ENCODE measurements at regions not wholly inside any gene's neighbourhood (a gene's known extent, or its start where the extent isn't known, plus 50 kb on each side); places are given as distances from the start of the nearest gene placed in this dataset.

DNA sequence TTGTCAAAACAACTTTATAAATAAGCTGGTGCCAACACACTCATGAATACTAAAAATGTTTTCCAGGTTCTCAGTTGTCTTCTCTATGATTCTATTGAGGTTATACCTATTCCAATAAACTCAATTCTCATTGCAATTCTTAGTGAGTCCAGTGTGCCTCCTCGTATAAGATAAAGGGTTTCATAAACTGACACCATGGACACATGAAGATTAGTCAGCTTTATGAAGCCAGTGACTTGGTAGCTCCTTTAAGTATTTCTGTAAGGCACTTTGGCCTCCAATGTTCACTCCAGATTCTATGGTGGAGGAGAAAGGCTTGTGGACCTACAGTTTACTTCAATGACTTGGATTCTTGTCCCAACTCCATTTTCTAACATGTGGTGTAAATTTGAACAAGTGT is 521.3 kb upstream of the JARID2 start:
- in situ Hi-C loops (cut with MboI; ENCODE audit: low sequenced_read_pairs in 4 of 4) = no loop called here
- no peak for DNase-seq

DNA sequence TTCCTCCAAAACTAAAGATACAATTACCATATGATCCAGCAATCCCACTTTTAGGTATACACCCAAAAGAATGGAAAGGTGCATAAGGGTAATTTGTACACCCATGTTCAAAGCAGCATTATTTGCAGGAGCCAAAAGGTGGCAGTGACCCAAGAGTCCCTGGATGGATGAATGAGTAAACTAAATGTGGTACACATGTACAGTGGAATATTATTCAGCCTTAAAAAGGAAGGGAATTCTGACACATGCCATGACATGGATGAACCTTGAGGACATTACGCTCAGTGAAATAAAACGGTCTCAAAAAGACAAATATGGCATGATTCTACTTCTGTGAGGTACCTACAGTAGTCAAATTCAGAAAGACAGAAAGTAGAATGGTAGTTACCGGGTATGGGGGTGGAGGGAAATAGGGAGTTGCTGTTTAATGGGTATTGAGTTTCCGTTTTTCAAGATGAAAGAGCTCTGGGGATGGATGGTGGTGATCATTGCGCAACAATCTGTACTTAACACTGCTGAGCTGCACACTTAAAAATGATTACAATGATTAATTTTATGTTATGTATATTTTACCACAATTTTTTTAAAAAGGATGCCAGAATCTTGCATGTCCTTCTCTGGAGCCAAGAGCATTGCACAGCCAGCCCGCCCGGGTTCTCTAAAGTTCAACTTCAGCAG is 518.9 kb upstream of the JARID2 start:
- DNase-seq = peak in 1 of 2 donors; percentile 18
- no peaks in the 10 kb centered on the region for H3K36me3 ChIP-seq
- no peak for ATAC-seq
- no peaks in the 10 kb centered on the region for H3K27me3 ChIP-seq
- H3K9me3 ChIP-seq = no peaks in the 10 kb centered on the region
- intact Hi-C loops (cut with DNase I; ENCODE audit: low total_unique reads) (loop anchor here (10.0 kb wide), 1 partner anchor 898 kb away; no protein-coding TSS in a partner anchor), in situ Hi-C loops (cut with MboI; ENCODE audit: low sequenced_read_pairs in 4 of 4) (no loop called here)
- no peaks in the 10 kb centered on the region for H3K4me1 ChIP-seq
- TF ChIP-seq POLR2A (IDR thresholded peaks at IDR 0.05) = no peak
- TF ChIP-seq, protein P1, sequence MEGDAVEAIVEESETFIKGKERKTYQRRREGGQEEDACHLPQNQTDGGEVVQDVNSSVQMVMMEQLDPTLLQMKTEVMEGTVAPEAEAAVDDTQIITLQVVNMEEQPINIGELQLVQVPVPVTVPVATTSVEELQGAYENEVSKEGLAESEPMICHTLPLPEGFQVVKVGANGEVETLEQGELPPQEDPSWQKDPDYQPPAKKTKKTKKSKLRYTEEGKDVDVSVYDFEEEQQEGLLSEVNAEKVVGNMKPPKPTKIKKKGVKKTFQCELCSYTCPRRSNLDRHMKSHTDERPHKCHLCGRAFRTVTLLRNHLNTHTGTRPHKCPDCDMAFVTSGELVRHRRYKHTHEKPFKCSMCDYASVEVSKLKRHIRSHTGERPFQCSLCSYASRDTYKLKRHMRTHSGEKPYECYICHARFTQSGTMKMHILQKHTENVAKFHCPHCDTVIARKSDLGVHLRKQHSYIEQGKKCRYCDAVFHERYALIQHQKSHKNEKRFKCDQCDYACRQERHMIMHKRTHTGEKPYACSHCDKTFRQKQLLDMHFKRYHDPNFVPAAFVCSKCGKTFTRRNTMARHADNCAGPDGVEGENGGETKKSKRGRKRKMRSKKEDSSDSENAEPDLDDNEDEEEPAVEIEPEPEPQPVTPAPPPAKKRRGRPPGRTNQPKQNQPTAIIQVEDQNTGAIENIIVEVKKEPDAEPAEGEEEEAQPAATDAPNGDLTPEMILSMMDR (IDR thresholded peaks at IDR 0.05 in 4 of 5, conservative IDR thresholded peaks at IDR 0.05 in 1 of 5) = no peak
- H3K4me3 ChIP-seq = no peak overlapping the region
- no peak overlapping the region for H3K27ac ChIP-seq

More for the DNA sequence above, 521.3 kb upstream of the JARID2 start:
- Histone ChIP-seq H3K27ac (no peak overlapping the region), H3K4me3 (no peak overlapping the region), H3K4me1 (peaks cover 0 to 8% of the 10 kb centered on the region in 2 donors), H3K36me3 (no peaks in the 10 kb centered on the region), H3K27me3 (no peaks in the 10 kb centered on the region), H3K9me3 (no peaks in the 10 kb centered on the region)
- TF ChIP-seq, protein P1 (IDR thresholded peaks at IDR 0.05 in 4 of 5, conservative IDR thresholded peaks at IDR 0.05 in 1 of 5) = no peak
- TF ChIP-seq POLR2A (IDR thresholded peaks at IDR 0.05) = no peak
- no peak for ATAC-seq
- intact Hi-C loops (cut with DNase I; ENCODE audit: low total_unique reads) = loop anchor here (10.0 kb wide), 1 partner anchor 900 kb away; no protein-coding TSS in a partner anchor

DNA sequence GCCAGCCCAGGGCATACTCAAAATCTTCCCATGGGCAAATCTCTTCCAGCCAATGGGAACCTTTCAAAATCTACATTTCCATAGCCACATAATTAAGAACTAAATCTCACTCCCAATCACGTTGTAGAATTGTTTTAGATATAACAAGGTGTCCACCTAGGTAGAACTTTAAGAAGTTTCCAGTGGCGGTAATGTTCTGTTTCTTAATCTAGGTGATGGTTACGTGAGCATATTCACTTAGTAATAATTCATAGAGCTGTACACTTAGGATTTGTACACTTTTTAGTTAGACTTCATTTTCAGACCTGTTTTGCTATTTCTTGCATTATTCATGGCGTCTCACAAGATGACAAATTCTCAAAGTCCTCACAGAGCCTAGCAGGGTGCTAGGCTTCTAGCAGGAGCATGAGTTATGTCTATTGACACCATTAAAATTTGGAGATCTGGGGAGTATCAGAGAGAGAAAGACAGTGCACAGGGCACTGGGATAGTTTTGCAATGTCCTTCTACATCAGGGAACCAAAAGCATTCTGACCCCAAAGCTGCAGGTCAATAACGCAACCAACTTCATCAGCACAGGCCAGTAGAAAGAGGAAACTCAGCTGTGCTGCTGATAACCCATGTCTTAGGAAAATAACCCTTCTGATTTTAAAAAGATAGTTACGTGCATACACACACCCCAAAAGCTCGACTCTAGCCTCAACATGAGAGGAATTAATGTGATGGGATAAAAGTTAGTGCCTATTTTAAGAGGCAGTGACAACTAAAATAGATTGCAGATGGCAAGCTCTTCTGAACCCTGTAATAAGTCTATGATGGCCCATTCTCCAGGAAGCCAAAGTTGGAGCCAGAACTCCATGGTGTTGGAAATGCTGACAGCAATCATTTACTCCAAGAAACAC is 518.1 kb upstream of the JARID2 start:
- in situ Hi-C loops (cut with MboI; ENCODE audit: low sequenced_read_pairs in 4 of 4) = no loop called here
- H3K4me3 ChIP-seq = no peak overlapping the region
- intact Hi-C loops (cut with DNase I; ENCODE audit: low total_unique reads) = loop anchor here (10.0 kb wide), 1 partner anchor 897 kb away; no protein-coding TSS in a partner anchor

DNA sequence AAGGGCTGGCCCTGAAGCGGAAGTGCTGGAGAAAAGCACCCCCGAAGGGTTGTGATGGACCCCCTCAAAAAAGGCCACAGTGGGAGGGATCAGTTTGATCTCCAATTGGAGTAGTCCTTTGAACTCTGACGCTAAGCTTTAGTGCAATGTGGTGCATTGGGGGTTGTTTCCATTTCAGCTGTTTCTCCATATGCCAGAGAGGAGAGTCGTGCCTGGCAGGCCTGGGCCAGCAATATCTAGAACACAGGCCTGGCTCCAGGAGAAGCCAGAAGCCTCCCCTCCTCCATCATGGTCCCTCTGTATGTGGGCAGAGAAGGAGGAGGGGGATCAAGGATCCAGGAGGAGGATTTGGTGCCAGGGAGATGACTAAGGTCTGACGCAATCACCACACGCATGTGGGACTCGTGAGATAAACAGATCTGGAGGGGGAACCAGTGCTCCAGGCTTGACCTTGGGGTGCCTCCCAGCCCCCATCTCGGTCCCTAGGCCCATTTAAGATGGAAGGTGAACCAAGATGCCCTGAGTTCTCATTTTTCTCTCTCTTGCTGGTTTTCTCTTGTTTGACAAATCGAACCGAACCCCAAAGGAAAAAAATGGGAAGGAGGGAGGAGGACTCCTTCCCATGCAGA is 517.4 kb upstream of the JARID2 start:
- TF ChIP-seq, protein P1 (IDR thresholded peaks at IDR 0.05 in 4 of 5, conservative IDR thresholded peaks at IDR 0.05 in 1 of 5) = no peak
- TF ChIP-seq POLR2A (IDR thresholded peaks at IDR 0.05) = no peak
- ATAC-seq = peak in 1 of 2 donors; percentile 41
- Histone ChIP-seq H3K27me3 (no peaks in the 10 kb centered on the region), H3K27ac (peak overlapping the region in 1 of 4 donors; percentile 39), H3K4me1 (no peaks in the 10 kb centered on the region), H3K4me3 (no peak overlapping the region), H3K9me3 (no peaks in the 10 kb centered on the region), H3K36me3 (no peaks in the 10 kb centered on the region)
- intact Hi-C loops (cut with DNase I; ENCODE audit: low total_unique reads) (loop anchor here (10.0 kb wide), 1 partner anchor 896 kb away; no protein-coding TSS in a partner anchor), in situ Hi-C loops (cut with MboI; ENCODE audit: low sequenced_read_pairs in 4 of 4) (no loop called here)
- peak in 1 of 2 donors; percentile 38 for DNase-seq

More for the DNA sequence above, 518.1 kb upstream of the JARID2 start:
- Histone ChIP-seq H3K36me3 (no peaks in the 10 kb centered on the region), H3K9me3 (no peaks in the 10 kb centered on the region), H3K27ac (peak overlapping the region in 1 of 4 donors; percentile 39), H3K27me3 (no peaks in the 10 kb centered on the region), H3K4me1 (no peaks in the 10 kb centered on the region)
- ATAC-seq (no peak), DNase-seq (no peak)
- TF ChIP-seq, protein P1 (IDR thresholded peaks at IDR 0.05 in 4 of 5, conservative IDR thresholded peaks at IDR 0.05 in 1 of 5) = no peak
- TF ChIP-seq POLR2A (IDR thresholded peaks at IDR 0.05) = no peak
